Hepatocyte (in vitro differentiated cells): ENCODE measurements at regions not wholly inside any gene's neighbourhood (a gene's known extent, or its start where the extent isn't known, plus 50 kb on each side); places are given as distances from the start of the nearest gene placed in this dataset.

Experiments used
- CTCF ChIP-seq: fragments of 200-600 bp; sonication (generic); IDR thresholded peaks from 2 replicates; pipeline ENCODE4 v1.5.1; 2016; ENCODE audit warnings: antibody characterized with exemption, mild to moderate bottlenecking; ENCODE audit not compliant: poor library complexity
- EZH2 ChIP-seq: fragments of 200-600 bp; sonication (generic); IDR thresholded peaks from 2 replicates; pipeline ENCODE4 v1.6.1; 2016; ENCODE audit warnings: antibody characterized with exemption, mild to moderate bottlenecking, borderline replicate concordance

GRCh38 chr15:100786901-100787566 is 92.6 kb upstream of the ALDH1A3 start:
- TF ChIP-seq EZH2, result no peak
- TF ChIP-seq CTCF, result no peak
